Body of pancreas (tissue), 4 donors: ENCODE measurements at regions not wholly inside any gene's neighbourhood (a gene's known extent, or its start where the extent isn't known, plus 50 kb on each side); places are given as distances from the start of the nearest gene placed in this dataset.

ENCODE experiments used
- ATAC-seq: fragments of 150-250 bp; one replicate; pipeline ENCODE4 v1.9.1; 2016
- DNase-seq, 4 donors: peaks; one replicate each; pipeline ENCODE4 v3.0.0-alpha.2; 2019
- H3K27ac ChIP-seq, 4 donors: fragments of 200-600 bp; sonication (generic); 1 replicate in 3 of 4; 2 replicates in 1 of 4; pipeline versions ENCODE4 v1.5.1 to v1.6.1; 2016 to 2019; ENCODE audit warnings: mild to moderate bottlenecking in 1 of 4, mixed read lengths in 1 of 4, moderate library complexity in 1 of 4
- H3K27me3 ChIP-seq, 2 donors: fragments of 200-600 bp; sonication (generic); one replicate each; pipeline ENCODE4 v1.6.0; 2016; ENCODE audit warnings: mild to moderate bottlenecking in 1 of 2
- H3K36me3 ChIP-seq, 2 donors: fragments of 200-600 bp; sonication (generic); replicated peaks in 1 of 2; 2 replicates each; pipeline ENCODE4 v1.5.1; 2016; ENCODE audit warnings: low read depth in 2 of 2; ENCODE audit not compliant: insufficient read depth in 1 of 2
- H3K4me1 ChIP-seq: fragments of 200-600 bp; sonication (generic); one replicate; pipeline ENCODE4 v1.6.0; 2016
- H3K4me3 ChIP-seq, 2 donors: fragments of 200-600 bp; sonication (generic); 1 replicate in 1 of 2; 2 replicates in 1 of 2; pipeline ENCODE4 v1.5.1; 2016 to 2019
- H3K9me3 ChIP-seq, 3 donors: fragments of 200-600 bp; sonication (generic); 1 replicate in 2 of 3; 2 replicates in 1 of 3; pipeline ENCODE4 v1.5.1; 2016
- CTCF ChIP-seq, 7 experiments: fragments of 450-650 bp in 4 of 7; fragments of 200-600 bp in 3 of 7; sonication (generic) in 3 of 7; IDR thresholded peaks; one replicate each; pipeline ENCODE4 v1.5.1; 2016 to 2019; ENCODE audit warnings: antibody characterized with exemption in 7 of 7
- POLR2A ChIP-seq, 3 donors: fragments of 450-650 bp; IDR thresholded peaks; one replicate each; pipeline ENCODE4 v1.6.1; 2016; ENCODE audit warnings: antibody characterized with exemption in 3 of 3, mild to moderate bottlenecking in 2 of 3
- WGBS, 2 donors: methylation state at CpG; one replicate each; pipeline ENCODE4 v1.1.5; 2017; 5-methylcytosine and 5-hydroxymethylcytosine counted together
- intact Hi-C: fragments of 100-400 bp; cut with DNase I; formaldehyde crosslinking; loops from one replicate; pipeline ENCODE4 v1.15.1; 2023

GRCh38 chr13:74868049-74868448 lies 613.9 kb downstream of the TBC1D4 start:
- H3K9me3 ChIP-seq = no peaks in the 10 kb centered on the region
- H3K4me1 ChIP-seq = no peaks in the 10 kb centered on the region
- H3K4me3 ChIP-seq = no peak overlapping the region
- DNase-seq (no peak), ATAC-seq (no peak)
- no peaks in the 10 kb centered on the region for H3K36me3 ChIP-seq
- H3K27me3 ChIP-seq = no peaks in the 10 kb centered on the region
- TF ChIP-seq CTCF (IDR thresholded peaks at IDR 0.05) (no peak), POLR2A (IDR thresholded peaks at IDR 0.05) (no peak)
- intact Hi-C loops = no loop called here
- H3K27ac ChIP-seq = no peak overlapping the region

- intact Hi-C loops = no loop called here
- H3K27me3 ChIP-seq = no peaks in the 10 kb centered on the region
Measured at GRCh38 chr13:74867460-74867859, 614.5 kb downstream of the TBC1D4 start.

GRCh38 chr13:74866101-74866500 lies 615.9 kb downstream of the TBC1D4 start:
- Histone ChIP-seq H3K27me3 (no peaks in the 10 kb centered on the region), H3K4me1 (no peaks in the 10 kb centered on the region), H3K36me3 (no peaks in the 10 kb centered on the region), H3K4me3 (no peak overlapping the region), H3K27ac (no peak overlapping the region), H3K9me3 (no peaks in the 10 kb centered on the region)
- intact Hi-C loops = no loop called here
- WGBS, 2 donors = 8 to 9% methylated on average over 1 of the region's 1 CpG
- TF ChIP-seq POLR2A (IDR thresholded peaks at IDR 0.05) = no peak
- no peak for TF ChIP-seq CTCF (IDR thresholded peaks at IDR 0.05)
- ATAC-seq = no peak
- DNase-seq = no peak

More at GRCh38 chr13:74867460-74867859, 614.5 kb downstream of the TBC1D4 start:
- no peak for TF ChIP-seq POLR2A (IDR thresholded peaks at IDR 0.05)
- TF ChIP-seq CTCF (IDR thresholded peaks at IDR 0.05) = no peak
- no peaks in the 10 kb centered on the region for H3K36me3 ChIP-seq
- H3K27ac ChIP-seq = no peak overlapping the region
- ATAC-seq (no peak), DNase-seq (no peak)
- H3K4me3 ChIP-seq = no peak overlapping the region
- no peaks in the 10 kb centered on the region for H3K4me1 ChIP-seq
- no peaks in the 10 kb centered on the region for H3K9me3 ChIP-seq

- Histone ChIP-seq H3K9me3 (no peaks in the 10 kb centered on the region), H3K4me3 (no peak overlapping the region), H3K27ac (no peak overlapping the region), H3K4me1 (no peaks in the 10 kb centered on the region), H3K27me3 (no peaks in the 10 kb centered on the region), H3K36me3 (no peaks in the 10 kb centered on the region)
- TF ChIP-seq CTCF (IDR thresholded peaks at IDR 0.05) (no peak), POLR2A (IDR thresholded peaks at IDR 0.05) (no peak)
- ATAC-seq (no peak), DNase-seq (no peak)
- intact Hi-C loops = no loop called here
Measured at GRCh38 chr13:74865656-74866055, 616.3 kb downstream of the TBC1D4 start.

GRCh38 chr13:74860789-74861188 lies 621.2 kb downstream of the TBC1D4 start:
- H3K36me3 ChIP-seq = no peaks in the 10 kb centered on the region
- ATAC-seq = no peak
- intact Hi-C loops = no loop called here

More at GRCh38 chr13:74860789-74861188, 621.2 kb downstream of the TBC1D4 start:
- TF ChIP-seq CTCF (IDR thresholded peaks at IDR 0.05) (no peak), POLR2A (IDR thresholded peaks at IDR 0.05) (no peak)
- Histone ChIP-seq H3K9me3 (no peaks in the 10 kb centered on the region), H3K4me3 (no peak overlapping the region), H3K27ac (no peak overlapping the region), H3K4me1 (no peaks in the 10 kb centered on the region), H3K27me3 (no peaks in the 10 kb centered on the region)
- 68 to 72% methylated on average over 1 of the region's 1 CpG for WGBS, 2 donors
- no peak for DNase-seq
